ENCODE measurements at regions not wholly inside any gene's neighbourhood (a gene's known extent, or its start where the extent isn't known, plus 50 kb on each side); places are given as distances from the start of the nearest gene placed in this dataset.

- no peaks in the 10 kb centered on the region for H3K27me3 Mint-ChIP-seq
- H3K4me1 ChIP-seq (ENCODE audit: control insufficient read depth, insufficient read depth, low read length, poor library complexity, severe bottlenecking): no peaks in the 10 kb centered on the region
- no peaks in the 10 kb centered on the region for H3K4me1 Mint-ChIP-seq
- H3K27me3 ChIP-seq (ENCODE audit: control insufficient read depth, insufficient read depth, low read length): no peaks in the 10 kb centered on the region
- H3K27ac Mint-ChIP-seq: no peak overlapping the region
- peaks cover 3 to 35% (median 8%) of the 10 kb centered on the region in 7 donors for H3K9me3 Mint-ChIP-seq
- no peak overlapping the region for H3K4me3 ChIP-seq (ENCODE audit: low read depth, low read length)
- H3K9me3 ChIP-seq (ENCODE audit: control insufficient read depth in 2 of 2, low read length in 2 of 2): peaks cover 4 to 5% of the 10 kb centered on the region in 2 experiments
- H3K4me3 Mint-ChIP-seq: no peak overlapping the region
- no peak overlapping the region for H3K27ac ChIP-seq (ENCODE audit: insufficient read depth, low read length, poor library complexity, severe bottlenecking)
- ATAC-seq (ENCODE audit: low read depth in 2 of 2): no peak
- no peaks in the 10 kb centered on the region for H3K36me3 ChIP-seq (ENCODE audit: control insufficient read depth, insufficient read depth, low read length)
- no peak for DNase-seq
- H3K36me3 Mint-ChIP-seq: no peaks in the 10 kb centered on the region
These were observed 1753.4 kb upstream of the TENM3 start for GRCh38 chr4:180489787-180490186.

GRCh38 chr4:180491210-180491609 is 1752.0 kb upstream of the TENM3 start:
- Mint-ChIP-seq H3K9me3 (peaks cover 3 to 35% (median 8%) of the 10 kb centered on the region in 7 donors), H3K27me3 (no peaks in the 10 kb centered on the region), H3K27ac (peak overlapping the region in 1 of 3 donors; percentile 74), H3K4me3 (no peak overlapping the region), H3K4me1 (no peaks in the 10 kb centered on the region), H3K36me3 (no peaks in the 10 kb centered on the region)
- Histone ChIP-seq H3K27me3 (ENCODE audit: control insufficient read depth, insufficient read depth, low read length) (no peaks in the 10 kb centered on the region), H3K4me1 (ENCODE audit: control insufficient read depth, insufficient read depth, low read length, poor library complexity, severe bottlenecking) (no peaks in the 10 kb centered on the region), H3K27ac (ENCODE audit: insufficient read depth, low read length, poor library complexity, severe bottlenecking) (no peak overlapping the region), H3K9me3 (ENCODE audit: control insufficient read depth in 2 of 2, low read length in 2 of 2) (peaks cover 4 to 5% of the 10 kb centered on the region in 2 experiments), H3K36me3 (ENCODE audit: control insufficient read depth, insufficient read depth, low read length) (no peaks in the 10 kb centered on the region), H3K4me3 (ENCODE audit: low read depth, low read length) (no peak overlapping the region)
- ATAC-seq (ENCODE audit: low read depth in 2 of 2): no peak
- DNase-seq: no peak

DNA sequence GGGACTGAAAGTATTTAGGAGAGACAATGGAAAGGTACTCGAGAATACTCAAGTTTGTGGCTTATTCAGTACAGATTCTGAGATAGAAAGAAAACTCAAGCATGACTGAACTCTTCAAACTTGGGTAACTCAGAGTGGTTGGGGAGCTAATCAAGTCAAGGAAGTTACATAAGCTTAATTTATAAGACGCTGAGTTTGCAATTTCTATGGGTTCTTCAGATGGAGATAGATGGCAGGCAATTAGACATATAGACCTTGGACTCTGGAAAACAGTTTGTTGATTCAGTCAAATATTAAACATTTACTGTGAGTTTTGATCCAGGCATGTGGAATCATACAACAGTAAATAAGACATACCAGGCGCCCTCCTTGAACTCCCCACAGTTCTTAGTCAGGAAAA is 1749.9 kb upstream of the TENM3 start:
- H3K4me1 ChIP-seq (ENCODE audit: control insufficient read depth, insufficient read depth, low read length, poor library complexity, severe bottlenecking): no peaks in the 10 kb centered on the region

DNA sequence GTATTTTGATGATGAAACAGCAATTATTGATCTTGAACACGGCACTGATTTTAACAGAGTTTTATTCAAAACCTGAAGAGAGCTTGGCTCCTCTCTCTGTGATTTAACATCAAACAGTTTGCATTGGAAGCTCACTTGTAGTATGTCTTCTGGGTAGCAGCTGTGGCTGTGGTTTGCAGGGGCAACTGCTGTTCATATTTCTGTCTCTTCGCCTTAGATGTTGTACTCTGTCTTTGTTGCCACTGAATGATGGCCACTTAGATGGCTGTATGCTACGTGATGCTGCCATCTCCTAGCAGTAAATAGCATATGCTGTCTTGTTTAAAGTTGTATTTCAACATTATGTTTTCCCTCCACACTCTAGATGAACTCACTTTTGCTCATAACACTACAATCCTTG is 1743.0 kb upstream of the TENM3 start:
- no peaks in the 10 kb centered on the region for H3K4me1 Mint-ChIP-seq
- Histone ChIP-seq H3K36me3 (ENCODE audit: control insufficient read depth, insufficient read depth, low read length) (no peaks in the 10 kb centered on the region), H3K27ac (ENCODE audit: insufficient read depth, low read length, poor library complexity, severe bottlenecking) (no peak overlapping the region), H3K4me1 (ENCODE audit: control insufficient read depth, insufficient read depth, low read length, poor library complexity, severe bottlenecking) (no peaks in the 10 kb centered on the region), H3K27me3 (ENCODE audit: control insufficient read depth, insufficient read depth, low read length) (no peaks in the 10 kb centered on the region), H3K4me3 (ENCODE audit: low read depth, low read length) (no peak overlapping the region), H3K9me3 (ENCODE audit: control insufficient read depth in 2 of 2, low read length in 2 of 2) (peaks cover under 1 to 5% of the 10 kb centered on the region in 2 experiments)
- peaks cover 0 to 24% (median 7%) of the 10 kb centered on the region in 7 donors for H3K9me3 Mint-ChIP-seq
- no peak for ATAC-seq (ENCODE audit: low read depth in 2 of 2)
- no peak overlapping the region for H3K27ac Mint-ChIP-seq
- no peak overlapping the region for H3K4me3 Mint-ChIP-seq
- no peaks in the 10 kb centered on the region for H3K27me3 Mint-ChIP-seq
- H3K36me3 Mint-ChIP-seq: no peaks in the 10 kb centered on the region
- DNase-seq: no peak

More for the DNA sequence above, 1749.9 kb upstream of the TENM3 start:
- Mint-ChIP-seq H3K36me3 (no peaks in the 10 kb centered on the region), H3K4me3 (no peak overlapping the region), H3K27ac (no peak overlapping the region), H3K4me1 (no peaks in the 10 kb centered on the region), H3K9me3 (peaks cover 3 to 25% (median 8%) of the 10 kb centered on the region in 7 donors), H3K27me3 (no peaks in the 10 kb centered on the region)
- ATAC-seq (ENCODE audit: low read depth in 2 of 2) (no peak), DNase-seq (no peak)
- Histone ChIP-seq H3K27ac (ENCODE audit: insufficient read depth, low read length, poor library complexity, severe bottlenecking) (no peak overlapping the region), H3K27me3 (ENCODE audit: control insufficient read depth, insufficient read depth, low read length) (no peaks in the 10 kb centered on the region), H3K9me3 (ENCODE audit: control insufficient read depth in 2 of 2, low read length in 2 of 2) (peaks cover 0 to 1% of the 10 kb centered on the region in 2 experiments), H3K4me3 (ENCODE audit: low read depth, low read length) (no peak overlapping the region), H3K36me3 (ENCODE audit: control insufficient read depth, insufficient read depth, low read length) (no peaks in the 10 kb centered on the region)

DNA sequence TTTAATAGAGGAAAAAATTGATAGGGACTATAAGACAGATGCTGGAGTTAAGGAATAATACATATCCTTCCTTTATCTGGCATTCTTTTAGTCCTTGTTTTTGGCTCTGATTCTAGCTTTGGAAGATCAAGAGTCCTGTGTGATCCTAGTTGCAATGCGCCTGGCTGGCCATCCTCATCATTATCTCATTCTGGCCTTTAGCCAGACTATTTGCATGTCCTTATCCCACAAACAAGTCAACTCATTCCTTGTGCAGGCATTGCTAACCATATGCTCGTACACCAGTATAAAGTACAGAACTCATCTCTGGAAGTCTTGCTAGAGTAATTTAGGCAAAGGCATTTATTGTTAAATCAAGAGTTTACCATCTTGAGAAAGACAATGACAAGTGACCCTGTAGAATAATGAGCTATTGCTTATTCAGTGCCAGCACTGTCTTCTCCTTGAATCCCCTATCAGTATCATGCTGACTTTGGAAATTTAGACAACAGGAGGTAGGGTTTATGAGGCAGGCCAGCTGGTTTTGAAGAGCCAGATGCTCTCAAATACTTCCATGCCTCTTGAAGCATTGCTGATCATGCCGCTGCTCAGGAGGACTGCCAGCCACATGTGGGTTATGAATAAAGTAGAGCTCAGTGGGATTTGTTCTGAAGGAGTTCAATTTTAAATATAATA is 1730.3 kb upstream of the TENM3 start:
- H3K36me3 Mint-ChIP-seq: no peaks in the 10 kb centered on the region
- ATAC-seq (ENCODE audit: low read depth in 2 of 2) (no peak), DNase-seq (no peak)
- H3K4me1 Mint-ChIP-seq: no peaks in the 10 kb centered on the region
- peaks cover 0 to 21% (median 5%) of the 10 kb centered on the region in 7 donors for H3K9me3 Mint-ChIP-seq
- Histone ChIP-seq H3K9me3 (ENCODE audit: control insufficient read depth in 2 of 2, low read length in 2 of 2) (peaks cover 2 to 4% of the 10 kb centered on the region in 2 experiments), H3K27ac (ENCODE audit: insufficient read depth, low read length, poor library complexity, severe bottlenecking) (no peak overlapping the region), H3K27me3 (ENCODE audit: control insufficient read depth, insufficient read depth, low read length) (no peaks in the 10 kb centered on the region), H3K4me1 (ENCODE audit: control insufficient read depth, insufficient read depth, low read length, poor library complexity, severe bottlenecking) (no peaks in the 10 kb centered on the region), H3K4me3 (ENCODE audit: low read depth, low read length) (no peak overlapping the region), H3K36me3 (ENCODE audit: control insufficient read depth, insufficient read depth, low read length) (no peaks in the 10 kb centered on the region)
- no peak overlapping the region for H3K4me3 Mint-ChIP-seq
- H3K27me3 Mint-ChIP-seq: no peaks in the 10 kb centered on the region
- H3K27ac Mint-ChIP-seq: no peak overlapping the region

DNA sequence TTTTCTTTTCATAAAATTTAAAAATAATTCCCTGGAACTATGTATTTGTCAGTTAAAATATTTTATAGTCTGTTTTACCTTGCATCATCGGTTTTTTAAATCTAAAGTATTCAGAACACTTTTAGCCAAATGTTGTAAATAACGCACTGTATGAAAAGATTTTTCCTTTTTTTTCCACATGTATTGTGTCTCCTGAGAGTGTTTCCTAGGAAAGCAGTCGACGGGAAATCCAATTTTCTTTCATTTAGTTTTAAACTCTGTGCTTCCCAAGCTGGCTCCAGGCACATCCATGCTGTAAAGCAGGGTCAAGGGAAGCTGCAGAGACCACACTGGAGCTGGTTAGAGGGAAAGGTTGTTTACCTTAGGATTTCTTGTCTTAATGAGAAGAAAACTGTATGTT is 1724.3 kb upstream of the TENM3 start:
- H3K27ac ChIP-seq (ENCODE audit: insufficient read depth, low read length, poor library complexity, severe bottlenecking): no peak overlapping the region
- H3K9me3 ChIP-seq (ENCODE audit: control insufficient read depth in 2 of 2, low read length in 2 of 2): no peaks in the 10 kb centered on the region
- no peak overlapping the region for H3K27ac Mint-ChIP-seq
- H3K4me3 Mint-ChIP-seq: no peak overlapping the region
- no peaks in the 10 kb centered on the region for H3K36me3 ChIP-seq (ENCODE audit: control insufficient read depth, insufficient read depth, low read length)
- peaks cover 0 to 17% (median 5%) of the 10 kb centered on the region in 7 donors for H3K9me3 Mint-ChIP-seq
- H3K36me3 Mint-ChIP-seq: no peaks in the 10 kb centered on the region
- ATAC-seq (ENCODE audit: low read depth in 2 of 2) (no peak), DNase-seq (no peak)
- H3K4me1 ChIP-seq (ENCODE audit: control insufficient read depth, insufficient read depth, low read length, poor library complexity, severe bottlenecking): no peaks in the 10 kb centered on the region
- H3K4me3 ChIP-seq (ENCODE audit: low read depth, low read length): no peak overlapping the region
- peaks cover 0 to 4% (median 0%) of the 10 kb centered on the region in 4 donors for H3K4me1 Mint-ChIP-seq
- no peaks in the 10 kb centered on the region for H3K27me3 Mint-ChIP-seq
- no peaks in the 10 kb centered on the region for H3K27me3 ChIP-seq (ENCODE audit: control insufficient read depth, insufficient read depth, low read length)

GRCh38 chr4:180521181-180521580 is 1722.0 kb upstream of the TENM3 start:
- no peaks in the 10 kb centered on the region for H3K36me3 ChIP-seq (ENCODE audit: control insufficient read depth, insufficient read depth, low read length)
- peaks cover 0 to 4% (median 0%) of the 10 kb centered on the region in 4 donors for H3K4me1 Mint-ChIP-seq
- peaks cover 0 to 7% (median 5%) of the 10 kb centered on the region in 7 donors for H3K9me3 Mint-ChIP-seq
- no peaks in the 10 kb centered on the region for H3K27me3 Mint-ChIP-seq
- no peak overlapping the region for H3K4me3 Mint-ChIP-seq
- H3K27ac Mint-ChIP-seq: no peak overlapping the region
- DNase-seq (no peak), ATAC-seq (ENCODE audit: low read depth in 2 of 2) (no peak)
- H3K36me3 Mint-ChIP-seq: no peaks in the 10 kb centered on the region
- no peak overlapping the region for H3K27ac ChIP-seq (ENCODE audit: insufficient read depth, low read length, poor library complexity, severe bottlenecking)
- no peaks in the 10 kb centered on the region for H3K4me1 ChIP-seq (ENCODE audit: control insufficient read depth, insufficient read depth, low read length, poor library complexity, severe bottlenecking)
- no peaks in the 10 kb centered on the region for H3K27me3 ChIP-seq (ENCODE audit: control insufficient read depth, insufficient read depth, low read length)
- H3K4me3 ChIP-seq (ENCODE audit: low read depth, low read length): no peak overlapping the region
- no peaks in the 10 kb centered on the region for H3K9me3 ChIP-seq (ENCODE audit: control insufficient read depth in 2 of 2, low read length in 2 of 2)

DNA sequence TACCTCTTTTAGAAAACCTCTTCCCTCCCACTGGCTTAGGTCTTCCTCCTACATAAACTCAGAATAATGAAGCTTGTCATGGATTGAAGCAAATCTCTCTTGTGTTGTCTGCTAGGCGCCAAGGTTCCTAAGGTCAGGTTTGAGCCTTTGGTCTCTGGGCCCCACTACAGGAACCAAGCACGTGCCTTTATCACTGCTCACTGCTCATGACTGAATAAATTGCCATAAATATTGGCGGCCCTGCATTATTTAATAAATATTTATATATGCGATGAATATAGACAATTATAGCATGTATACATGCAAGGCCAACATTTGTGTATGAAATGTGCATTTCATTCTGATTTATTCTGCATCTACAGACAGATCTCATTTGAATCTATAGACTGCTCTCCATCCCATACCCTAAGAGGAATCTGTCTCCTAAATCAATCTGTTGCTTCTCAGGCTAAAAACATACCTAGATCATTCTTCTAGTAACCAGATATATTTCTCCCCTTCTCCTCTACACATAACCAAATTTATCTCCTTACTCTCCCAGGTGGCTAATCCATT is 1717.6 kb upstream of the TENM3 start:
- Mint-ChIP-seq H3K27ac (no peak overlapping the region), H3K27me3 (no peaks in the 10 kb centered on the region), H3K9me3 (peaks cover 0 to 7% (median 2%) of the 10 kb centered on the region in 7 donors), H3K4me1 (peaks cover 0 to 4% (median 0%) of the 10 kb centered on the region in 4 donors), H3K36me3 (no peaks in the 10 kb centered on the region), H3K4me3 (no peak overlapping the region)
- H3K4me1 ChIP-seq (ENCODE audit: control insufficient read depth, insufficient read depth, low read length, poor library complexity, severe bottlenecking): no peaks in the 10 kb centered on the region
- no peak overlapping the region for H3K27ac ChIP-seq (ENCODE audit: insufficient read depth, low read length, poor library complexity, severe bottlenecking)
- no peak overlapping the region for H3K4me3 ChIP-seq (ENCODE audit: low read depth, low read length)
- no peaks in the 10 kb centered on the region for H3K27me3 ChIP-seq (ENCODE audit: control insufficient read depth, insufficient read depth, low read length)
- no peak for ATAC-seq (ENCODE audit: low read depth in 2 of 2)
- H3K9me3 ChIP-seq (ENCODE audit: control insufficient read depth in 2 of 2, low read length in 2 of 2): no peaks in the 10 kb centered on the region
- no peaks in the 10 kb centered on the region for H3K36me3 ChIP-seq (ENCODE audit: control insufficient read depth, insufficient read depth, low read length)
- no peak for DNase-seq
